ENCODE measurements at regions not wholly inside any gene's neighbourhood (a gene's known extent, or its start where the extent isn't known, plus 50 kb on each side); places are given as distances from the start of the nearest gene placed in this dataset.

DNA sequence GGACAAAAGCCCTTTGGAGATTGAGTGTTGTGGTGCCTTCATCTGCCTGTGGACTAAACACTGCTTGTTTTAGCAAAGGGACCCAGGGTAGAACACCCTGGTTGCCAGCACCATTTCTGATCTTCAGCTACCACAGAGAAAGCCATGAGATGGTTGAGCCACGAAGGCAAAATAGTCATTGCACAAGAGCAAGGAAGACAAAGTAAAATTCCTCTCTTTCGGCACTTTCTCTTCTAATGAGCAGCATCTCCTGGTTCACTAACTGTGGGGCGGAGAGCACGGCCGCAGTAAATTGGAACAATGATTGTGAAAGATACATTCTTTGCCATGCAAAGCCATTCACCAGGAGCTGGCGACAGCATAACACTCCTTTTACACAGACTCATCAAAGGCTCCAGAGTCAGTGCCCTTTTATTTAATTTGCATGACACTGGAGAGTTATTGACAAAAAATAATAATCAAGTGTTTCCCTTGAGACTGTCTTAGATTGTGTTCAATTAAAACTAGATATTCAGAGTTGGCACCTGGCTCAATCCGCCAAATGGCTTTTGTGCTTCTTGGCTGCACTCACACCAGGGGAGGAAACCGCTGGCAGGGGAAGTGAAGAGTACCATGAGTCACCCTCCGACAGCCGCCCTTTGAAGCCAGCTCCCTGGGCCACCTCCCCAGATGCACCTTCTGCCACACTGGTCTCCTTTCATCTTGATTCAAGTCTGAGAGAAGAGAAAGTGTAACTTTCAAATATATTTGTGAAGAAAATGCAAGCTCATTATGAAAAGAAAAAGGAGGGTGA is 100.5 kb upstream of the MEIS1 start:
- no peak overlapping the region for H3K4me2 ChIP-seq (ENCODE audit: low read depth, low read length)
- no peak overlapping the region for H3K56ac ChIP-seq (ENCODE audit: extremely low read depth, insufficient read depth, low read length)
- H2BK20ac ChIP-seq (ENCODE audit: low read depth, low read length), result no peak overlapping the region
- in situ Hi-C loops (cut with MboI; ENCODE audit: low sequenced_read_pairs) (no loop called here), intact Hi-C loops (cut with micrococcal nuclease) (no loop called here), dilution Hi-C loops (cut with HindIII; ENCODE audit: low sequenced_read_pairs, unreplicated experiment) (no loop called here)
- H3K79me1 ChIP-seq (ENCODE audit: low read depth in 1 of 2, low read length in 2 of 2), result no peaks in the 10 kb centered on the region
- H3K14ac ChIP-seq (replicated peaks; ENCODE audit: low read depth, low read length), result no peak overlapping the region
- H2AK5ac ChIP-seq (ENCODE audit: low read depth, low read length), result no peak overlapping the region
- no peaks in the 10 kb centered on the region for H3K36me3 ChIP-seq (ENCODE audit: control insufficient read depth, insufficient read depth, low read length)
- BruUV-seq (replicated peaks), result no TSS peak
- H3K27me3 ChIP-seq (ENCODE audit: control insufficient read depth, insufficient read depth, low read length), result peaks cover 1% of the 10 kb centered on the region; the same call in 1 of the 2 replicates
- H3K27ac ChIP-seq (ENCODE audit: insufficient read depth, low read length), result no peak overlapping the region
- ChIA-PET POLR2A (ENCODE audit: unreplicated experiment) (no interaction called here), CTCF (no interaction called here)
- H2BK15ac ChIP-seq (ENCODE audit: low read depth, low read length), result no peak overlapping the region
- H4K91ac ChIP-seq (ENCODE audit: insufficient read depth, low read depth, low read length), result no peak overlapping the region
- WGBS, 2 experiments (ENCODE audit: extremely low coverage in 2 of 2, insufficient read length in 1 of 2), result no CpG with 5 or more reads among the region's 10 CpGs
- no peak overlapping the region for H2BK120ac ChIP-seq (ENCODE audit: low read depth, low read length)
- no peaks in the 10 kb centered on the region for H3K9me3 ChIP-seq (ENCODE audit: control insufficient read depth, insufficient read depth, low read length)
- H3K18ac ChIP-seq (ENCODE audit: low read depth, low read length), result no peak overlapping the region
- no peak for DNase-seq
- H3K4ac ChIP-seq (ENCODE audit: low read depth, low read length), result no peak overlapping the region
- H4K20me1 ChIP-seq (ENCODE audit: insufficient read depth, low read length), result no peaks in the 10 kb centered on the region
- H4K5ac ChIP-seq (ENCODE audit: low read depth, low read length), result no peak overlapping the region
- no peak overlapping the region for H2AK9ac ChIP-seq (replicated peaks; ENCODE audit: low read depth, low read length, poor library complexity)
- H3K4me3 ChIP-seq (ENCODE audit: insufficient read depth, low read depth, low read length), result no peak overlapping the region
- no peak overlapping the region for H2AFZ ChIP-seq (replicated peaks; ENCODE audit: low read length, poor library complexity)
- H3K23ac ChIP-seq (ENCODE audit: low read depth, low read length), result no peak overlapping the region
- H3K9ac ChIP-seq (ENCODE audit: low read depth, low read length), result no peak overlapping the region
- ATAC-seq (ENCODE audit: low read depth), result no peak
- H4K8ac ChIP-seq (ENCODE audit: low read depth in 2 of 2, low read length in 2 of 2), result no peak overlapping the region
- TF ChIP-seq RFX5 (IDR thresholded peaks at IDR 0.05; ENCODE audit: low read depth, low read length), result no peak
- 0 out of 2 replicates have a peak, but pooled peaks have one; percentile 0 for TF ChIP-seq CEBPB (IDR thresholded peaks at IDR 0.05; ENCODE audit: low read depth, low read length)
- H2BK5ac ChIP-seq (ENCODE audit: low read depth, low read length, poor library complexity, severe bottlenecking), result no peak overlapping the region
- H3K9me1 ChIP-seq (ENCODE audit: insufficient read depth, low read length), result no peaks in the 10 kb centered on the region
- H3K4me1 ChIP-seq (ENCODE audit: control insufficient read depth, insufficient read depth, low read length), result no peaks in the 10 kb centered on the region

All from IMR-90 (cell line).